ENCODE measurements at regions not wholly inside any gene's neighbourhood (a gene's known extent, or its start where the extent isn't known, plus 50 kb on each side); places are given as distances from the start of the nearest gene placed in this dataset.

DNA sequence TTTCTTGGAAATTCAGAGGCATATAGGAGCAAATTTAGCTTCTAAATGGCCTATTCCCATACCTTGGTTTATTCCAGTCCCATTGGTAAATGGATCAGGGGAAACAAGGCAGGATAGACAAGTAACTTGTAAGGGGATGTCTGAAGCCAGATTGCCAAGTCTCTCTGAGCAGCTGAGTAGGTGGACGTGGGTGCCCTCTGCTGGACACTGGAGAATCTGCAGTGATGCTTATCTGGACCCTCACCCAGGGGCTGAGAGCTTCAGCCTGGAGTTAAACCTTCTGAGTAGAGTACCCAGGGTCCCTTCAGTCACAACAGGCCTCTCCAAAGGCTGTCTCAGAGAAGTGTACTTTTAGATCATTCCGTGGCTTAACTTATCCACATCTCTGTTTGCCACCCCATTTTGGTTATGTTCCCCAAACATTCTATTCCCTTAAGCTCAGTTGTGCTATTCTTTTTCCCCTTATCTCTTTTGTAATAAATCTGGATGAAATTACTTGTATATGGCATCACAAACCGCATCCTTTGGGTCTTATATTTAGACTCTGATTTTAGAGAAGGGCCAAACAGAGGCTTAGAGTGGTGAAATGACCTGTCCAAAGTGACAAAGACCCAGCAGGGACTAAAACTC lies 218.3 kb upstream of the GLRA1 start:
- no peaks in the 10 kb centered on the region for H3K9me3 ChIP-seq (ENCODE audit: control insufficient read depth, insufficient read depth, low read depth, low read length)
- no peak overlapping the region for H3K9ac ChIP-seq (ENCODE audit: insufficient read depth, low read length)
- no peak overlapping the region for H3K4me2 ChIP-seq (ENCODE audit: extremely low read depth, insufficient read depth, low read length)
- H3K27me3 ChIP-seq (ENCODE audit: control insufficient read depth, insufficient read depth, low read length) = no peaks in the 10 kb centered on the region
- TF ChIP-seq EZH2 (IDR thresholded peaks at IDR 0.05; ENCODE audit: low read length, missing control alignments) = no peak
- TF ChIP-seq, protein P1, sequence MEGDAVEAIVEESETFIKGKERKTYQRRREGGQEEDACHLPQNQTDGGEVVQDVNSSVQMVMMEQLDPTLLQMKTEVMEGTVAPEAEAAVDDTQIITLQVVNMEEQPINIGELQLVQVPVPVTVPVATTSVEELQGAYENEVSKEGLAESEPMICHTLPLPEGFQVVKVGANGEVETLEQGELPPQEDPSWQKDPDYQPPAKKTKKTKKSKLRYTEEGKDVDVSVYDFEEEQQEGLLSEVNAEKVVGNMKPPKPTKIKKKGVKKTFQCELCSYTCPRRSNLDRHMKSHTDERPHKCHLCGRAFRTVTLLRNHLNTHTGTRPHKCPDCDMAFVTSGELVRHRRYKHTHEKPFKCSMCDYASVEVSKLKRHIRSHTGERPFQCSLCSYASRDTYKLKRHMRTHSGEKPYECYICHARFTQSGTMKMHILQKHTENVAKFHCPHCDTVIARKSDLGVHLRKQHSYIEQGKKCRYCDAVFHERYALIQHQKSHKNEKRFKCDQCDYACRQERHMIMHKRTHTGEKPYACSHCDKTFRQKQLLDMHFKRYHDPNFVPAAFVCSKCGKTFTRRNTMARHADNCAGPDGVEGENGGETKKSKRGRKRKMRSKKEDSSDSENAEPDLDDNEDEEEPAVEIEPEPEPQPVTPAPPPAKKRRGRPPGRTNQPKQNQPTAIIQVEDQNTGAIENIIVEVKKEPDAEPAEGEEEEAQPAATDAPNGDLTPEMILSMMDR (conservative IDR thresholded peaks at IDR 0.05 in 1 of 2, IDR thresholded peaks at IDR 0.05 in 1 of 2; ENCODE audit: low read depth in 1 of 2, low read length in 2 of 2) = peak; percentile 95 to 97
- no peaks in the 10 kb centered on the region for H3K36me3 ChIP-seq (ENCODE audit: control insufficient read depth, insufficient read depth, low read length)
- H3K4me1 ChIP-seq (ENCODE audit: control insufficient read depth, extremely low read depth, insufficient read depth, low read length) = no peaks in the 10 kb centered on the region
- H4K20me1 ChIP-seq (ENCODE audit: control insufficient read depth, extremely low read depth, insufficient read depth, low read length) = no peaks in the 10 kb centered on the region
- no peaks in the 10 kb centered on the region for H3K79me2 ChIP-seq (ENCODE audit: control insufficient read depth, insufficient read depth, low read length)
- no peak overlapping the region for H3K4me3 ChIP-seq (replicated peaks in 1 of 4; ENCODE audit: control extremely low read depth in 1 of 4, insufficient read depth in 1 of 4, low read depth in 3 of 4, low read length in 4 of 4)
- H3K27ac ChIP-seq (ENCODE audit: insufficient read depth, low read length) = no peak overlapping the region
- H2AFZ ChIP-seq (ENCODE audit: low read length) = no peak overlapping the region
- DNase-seq (ENCODE audit: low read depth in 2 of 2) = peak; percentile 35 to 67

DNA sequence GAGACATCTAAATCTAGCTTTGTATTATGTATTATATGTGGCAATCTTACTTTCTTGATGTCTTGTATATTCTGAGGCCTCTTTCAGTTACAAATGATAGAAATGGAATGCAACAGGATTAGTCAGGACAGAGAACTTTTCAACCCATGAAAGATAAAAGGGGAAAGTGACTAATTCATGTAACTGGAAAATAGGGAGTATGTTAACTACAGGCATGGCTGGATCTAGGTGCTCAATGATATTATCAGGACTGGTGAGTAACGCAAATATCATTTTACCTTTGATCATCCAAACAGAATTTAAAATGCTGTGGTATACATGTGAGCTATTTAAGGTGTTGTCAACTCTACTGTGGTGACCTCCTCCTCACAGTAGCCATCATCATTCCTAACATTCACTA lies 215.7 kb upstream of the GLRA1 start:
- H3K36me3 ChIP-seq (ENCODE audit: control insufficient read depth, insufficient read depth, low read length) = no peaks in the 10 kb centered on the region
- DNase-seq (ENCODE audit: low read depth in 2 of 2) = no peak
- H3K9me3 ChIP-seq (ENCODE audit: control insufficient read depth, insufficient read depth, low read depth, low read length) = no peaks in the 10 kb centered on the region
- no peaks in the 10 kb centered on the region for H3K27me3 ChIP-seq (ENCODE audit: control insufficient read depth, insufficient read depth, low read length)
- H4K20me1 ChIP-seq (ENCODE audit: control insufficient read depth, extremely low read depth, insufficient read depth, low read length) = no peaks in the 10 kb centered on the region
- H2AFZ ChIP-seq (ENCODE audit: low read length) = no peak overlapping the region
- H3K79me2 ChIP-seq (ENCODE audit: control insufficient read depth, insufficient read depth, low read length) = no peaks in the 10 kb centered on the region
- no peak overlapping the region for H3K9ac ChIP-seq (ENCODE audit: insufficient read depth, low read length)
- H3K27ac ChIP-seq (ENCODE audit: insufficient read depth, low read length) = no peak overlapping the region
- no peaks in the 10 kb centered on the region for H3K4me1 ChIP-seq (ENCODE audit: control insufficient read depth, extremely low read depth, insufficient read depth, low read length)
- no peak for TF ChIP-seq EZH2 (IDR thresholded peaks at IDR 0.05; ENCODE audit: low read length, missing control alignments)
- TF ChIP-seq, protein P1 (conservative IDR thresholded peaks at IDR 0.05 in 1 of 2, IDR thresholded peaks at IDR 0.05 in 1 of 2; ENCODE audit: low read depth in 1 of 2, low read length in 2 of 2) = no peak
- H3K4me3 ChIP-seq (replicated peaks in 1 of 4; ENCODE audit: control extremely low read depth in 1 of 4, insufficient read depth in 1 of 4, low read depth in 3 of 4, low read length in 4 of 4) = no peak overlapping the region
- H3K4me2 ChIP-seq (ENCODE audit: extremely low read depth, insufficient read depth, low read length) = no peak overlapping the region

- no peak for TF ChIP-seq EZH2 (IDR thresholded peaks at IDR 0.05; ENCODE audit: low read length, missing control alignments)
- TF ChIP-seq, protein P1 (conservative IDR thresholded peaks at IDR 0.05 in 1 of 2, IDR thresholded peaks at IDR 0.05 in 1 of 2; ENCODE audit: low read depth in 1 of 2, low read length in 2 of 2) = no peak
- DNase-seq (ENCODE audit: low read depth in 2 of 2) = no peak
- H3K36me3 ChIP-seq (ENCODE audit: control insufficient read depth, insufficient read depth, low read length) = no peaks in the 10 kb centered on the region
- no peak overlapping the region for H3K9ac ChIP-seq (ENCODE audit: insufficient read depth, low read length)
- no peaks in the 10 kb centered on the region for H3K4me1 ChIP-seq (ENCODE audit: control insufficient read depth, extremely low read depth, insufficient read depth, low read length)
- H3K79me2 ChIP-seq (ENCODE audit: control insufficient read depth, insufficient read depth, low read length) = no peaks in the 10 kb centered on the region
- no peaks in the 10 kb centered on the region for H3K27me3 ChIP-seq (ENCODE audit: control insufficient read depth, insufficient read depth, low read length)
- H2AFZ ChIP-seq (ENCODE audit: low read length) = no peak overlapping the region
- no peaks in the 10 kb centered on the region for H3K9me3 ChIP-seq (ENCODE audit: control insufficient read depth, insufficient read depth, low read depth, low read length)
- H3K27ac ChIP-seq (ENCODE audit: insufficient read depth, low read length) = no peak overlapping the region
- no peaks in the 10 kb centered on the region for H4K20me1 ChIP-seq (ENCODE audit: control insufficient read depth, extremely low read depth, insufficient read depth, low read length)
- H3K4me3 ChIP-seq (replicated peaks in 1 of 4; ENCODE audit: control extremely low read depth in 1 of 4, insufficient read depth in 1 of 4, low read depth in 3 of 4, low read length in 4 of 4) = no peak overlapping the region
- no peak overlapping the region for H3K4me2 ChIP-seq (ENCODE audit: extremely low read depth, insufficient read depth, low read length)
These were observed 212.4 kb upstream of the GLRA1 start for GRCh38 chr5:152137063-152137462.

All from fibroblast of lung (primary cell).